Progenitor cell of endocrine pancreas (in vitro differentiated cells): ENCODE measurements at regions not wholly inside any gene's neighbourhood (a gene's known extent, or its start where the extent isn't known, plus 50 kb on each side); places are given as distances from the start of the nearest gene placed in this dataset.

Source experiments
- DNase-seq: peaks from one replicate; pipeline ENCODE4 v3.0.0; 2021; ENCODE audit warnings: low spot score; ENCODE audit not compliant: unreplicated experiment
- H3K27ac Mint-ChIP-seq: 2 replicates; pipeline ENCODE4 v1.8.0; 2021; ENCODE audit warnings: mild to moderate bottlenecking, moderate library complexity, mixed read lengths
- H3K27me3 Mint-ChIP-seq: 2 replicates; pipeline ENCODE4 v1.8.0; 2021; ENCODE audit warnings: mixed read lengths
- H3K36me3 Mint-ChIP-seq: 2 replicates; pipeline ENCODE4 v1.8.0; 2022; ENCODE audit warnings: mixed read lengths; ENCODE audit not compliant: insufficient read depth
- H3K4me1 Mint-ChIP-seq: 2 replicates; pipeline ENCODE4 v1.8.0; 2021; ENCODE audit warnings: low read depth, mixed read lengths
- H3K4me3 Mint-ChIP-seq: 2 replicates; pipeline ENCODE4 v1.8.0; 2021; ENCODE audit warnings: low read depth, mild to moderate bottlenecking, moderate library complexity, mixed read lengths
- H3K9me3 Mint-ChIP-seq: 2 replicates; pipeline ENCODE4 v1.8.0; 2021; ENCODE audit warnings: low read depth, mixed read lengths
- TF ChIP-seq, protein P1 (sequence below): fragments of 200-600 bp; sonication (generic); IDR thresholded peaks from one replicate; pipeline ENCODE4 v1.5.0; 2021; ENCODE audit warnings: antibody characterized with exemption, mild to moderate bottlenecking; ENCODE audit not compliant: unreplicated experiment

DNA sequence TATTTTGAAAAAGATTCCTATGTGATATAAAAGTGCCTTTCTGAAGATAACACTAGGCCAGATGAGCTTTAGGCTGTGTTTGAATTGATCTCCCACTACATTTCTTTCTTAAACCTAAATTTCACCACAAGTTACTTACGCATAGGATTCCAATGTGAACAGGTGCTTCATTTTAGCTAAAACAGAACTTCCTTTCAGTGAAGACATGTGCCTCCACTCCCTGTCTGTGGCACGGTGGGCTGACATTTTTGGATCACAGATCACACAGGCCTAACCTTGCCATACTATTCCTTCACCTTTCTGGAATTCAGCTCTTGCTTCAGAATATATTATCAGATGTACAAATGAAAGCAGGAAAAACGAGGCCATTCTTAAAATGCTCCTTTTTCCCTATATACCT, 231.8 kb downstream of the SAMD5 start:
- H3K36me3 Mint-ChIP-seq = no peaks in the 10 kb centered on the region
- H3K27me3 Mint-ChIP-seq = no peaks in the 10 kb centered on the region
- H3K27ac Mint-ChIP-seq = no peak overlapping the region
- H3K9me3 Mint-ChIP-seq = no peaks in the 10 kb centered on the region
- TF ChIP-seq, protein P1, sequence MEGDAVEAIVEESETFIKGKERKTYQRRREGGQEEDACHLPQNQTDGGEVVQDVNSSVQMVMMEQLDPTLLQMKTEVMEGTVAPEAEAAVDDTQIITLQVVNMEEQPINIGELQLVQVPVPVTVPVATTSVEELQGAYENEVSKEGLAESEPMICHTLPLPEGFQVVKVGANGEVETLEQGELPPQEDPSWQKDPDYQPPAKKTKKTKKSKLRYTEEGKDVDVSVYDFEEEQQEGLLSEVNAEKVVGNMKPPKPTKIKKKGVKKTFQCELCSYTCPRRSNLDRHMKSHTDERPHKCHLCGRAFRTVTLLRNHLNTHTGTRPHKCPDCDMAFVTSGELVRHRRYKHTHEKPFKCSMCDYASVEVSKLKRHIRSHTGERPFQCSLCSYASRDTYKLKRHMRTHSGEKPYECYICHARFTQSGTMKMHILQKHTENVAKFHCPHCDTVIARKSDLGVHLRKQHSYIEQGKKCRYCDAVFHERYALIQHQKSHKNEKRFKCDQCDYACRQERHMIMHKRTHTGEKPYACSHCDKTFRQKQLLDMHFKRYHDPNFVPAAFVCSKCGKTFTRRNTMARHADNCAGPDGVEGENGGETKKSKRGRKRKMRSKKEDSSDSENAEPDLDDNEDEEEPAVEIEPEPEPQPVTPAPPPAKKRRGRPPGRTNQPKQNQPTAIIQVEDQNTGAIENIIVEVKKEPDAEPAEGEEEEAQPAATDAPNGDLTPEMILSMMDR = no peak
- no peak overlapping the region for H3K4me3 Mint-ChIP-seq
- DNase-seq = no peak
- peaks cover 3% of the 10 kb centered on the region for H3K4me1 Mint-ChIP-seq

DNA sequence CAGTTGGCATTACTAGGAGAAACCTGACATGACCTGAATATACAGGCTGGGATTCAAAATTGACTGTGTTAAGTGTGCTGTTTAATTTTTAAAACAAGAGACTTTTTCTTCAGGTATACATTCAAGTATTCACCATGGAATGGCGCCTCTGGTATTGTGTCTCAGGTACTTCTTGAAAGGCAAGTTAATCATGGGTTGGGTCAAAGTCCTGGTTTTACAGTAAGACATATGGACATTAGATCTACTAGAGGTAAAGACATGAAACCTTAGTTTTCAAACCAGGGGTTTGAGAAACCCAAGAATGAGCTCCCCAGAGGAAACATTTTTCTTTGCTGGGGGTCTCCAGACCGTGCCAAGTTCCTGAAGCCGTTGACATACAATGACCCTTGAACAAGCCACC, 232.4 kb downstream of the SAMD5 start:
- Mint-ChIP-seq H3K27ac (no peak overlapping the region), H3K27me3 (no peaks in the 10 kb centered on the region), H3K9me3 (no peaks in the 10 kb centered on the region), H3K36me3 (no peaks in the 10 kb centered on the region), H3K4me1 (peaks cover 3% of the 10 kb centered on the region), H3K4me3 (no peak overlapping the region)
- DNase-seq = no peak
- TF ChIP-seq, protein P1 = no peak

DNA sequence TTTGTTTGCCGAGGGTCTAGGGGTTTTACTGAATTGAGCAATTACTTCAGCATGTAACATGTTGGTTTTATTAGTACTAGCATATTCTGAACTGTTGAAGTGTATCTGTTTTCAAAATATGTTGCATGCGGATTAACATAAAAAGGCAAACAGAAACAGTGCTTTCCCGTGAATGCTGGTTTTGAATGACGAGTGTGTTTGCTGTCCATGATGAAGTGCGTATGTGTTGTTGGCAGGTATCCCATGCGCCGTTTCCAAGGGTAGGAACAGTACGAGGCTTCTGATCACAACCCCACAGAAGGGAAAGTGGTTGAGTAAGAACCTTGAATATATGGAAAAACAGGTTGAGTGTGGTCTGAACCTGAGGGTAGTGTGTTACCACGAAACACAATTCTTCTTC, 232.9 kb downstream of the SAMD5 start:
- Mint-ChIP-seq H3K4me1 (peaks cover 3% of the 10 kb centered on the region), H3K9me3 (no peaks in the 10 kb centered on the region)

DNA sequence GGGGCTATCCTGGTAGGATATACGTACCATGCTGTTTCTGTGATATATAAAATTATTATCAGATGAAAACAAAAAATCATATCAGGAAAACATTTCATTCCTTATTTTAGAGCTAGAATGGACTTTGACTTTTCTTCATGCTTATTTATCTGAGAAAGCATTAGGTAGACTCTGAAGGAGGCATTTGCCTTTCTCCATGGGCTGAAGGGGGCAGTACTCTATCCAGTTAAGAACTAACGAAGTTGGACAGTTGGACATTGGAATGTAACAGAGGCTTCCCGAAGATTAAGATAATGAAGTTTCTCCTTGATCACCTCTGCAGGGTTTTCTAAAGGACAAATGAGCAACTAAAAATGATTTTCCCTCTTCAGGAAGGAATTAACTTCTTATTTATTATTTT, 233.9 kb downstream of the SAMD5 start:
- H3K27me3 Mint-ChIP-seq = no peaks in the 10 kb centered on the region
- no peak overlapping the region for H3K27ac Mint-ChIP-seq
- peaks cover 3% of the 10 kb centered on the region for H3K4me1 Mint-ChIP-seq
- DNase-seq = no peak
- TF ChIP-seq, protein P1 = no peak
- no peaks in the 10 kb centered on the region for H3K36me3 Mint-ChIP-seq
- H3K9me3 Mint-ChIP-seq = no peaks in the 10 kb centered on the region
- no peak overlapping the region for H3K4me3 Mint-ChIP-seq

More for the DNA sequence above, 232.9 kb downstream of the SAMD5 start:
- no peak for DNase-seq
- no peaks in the 10 kb centered on the region for H3K27me3 Mint-ChIP-seq
- H3K4me3 Mint-ChIP-seq = no peak overlapping the region
- H3K36me3 Mint-ChIP-seq = no peaks in the 10 kb centered on the region
- TF ChIP-seq, protein P1 = no peak
- no peak overlapping the region for H3K27ac Mint-ChIP-seq

DNA sequence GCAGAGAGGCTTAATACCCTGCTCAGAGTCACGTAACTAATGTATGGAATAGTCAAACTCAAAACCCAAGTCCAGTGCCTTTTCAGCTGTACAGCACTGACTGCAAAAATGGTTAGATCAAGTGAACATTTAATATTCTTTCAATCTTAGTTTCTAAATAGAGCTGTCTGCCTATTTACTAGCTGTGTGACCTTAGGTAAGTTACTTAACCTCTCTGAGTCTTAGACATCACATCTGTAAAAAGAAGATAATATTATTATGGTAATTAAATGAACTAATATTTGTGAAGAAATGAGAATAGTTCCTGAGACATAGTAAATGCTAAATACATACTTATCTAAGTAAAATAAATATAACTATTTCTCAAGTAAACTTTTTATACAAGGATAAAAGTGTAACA, 235.5 kb downstream of the SAMD5 start:
- TF ChIP-seq, protein P1 = no peak
- no peak for DNase-seq
- H3K27me3 Mint-ChIP-seq = no peaks in the 10 kb centered on the region
- no peaks in the 10 kb centered on the region for H3K9me3 Mint-ChIP-seq
- H3K4me3 Mint-ChIP-seq = no peak overlapping the region
- no peaks in the 10 kb centered on the region for H3K36me3 Mint-ChIP-seq
- no peak overlapping the region for H3K27ac Mint-ChIP-seq
- no peaks in the 10 kb centered on the region for H3K4me1 Mint-ChIP-seq
